ENCODE measurements at regions not wholly inside any gene's neighbourhood (a gene's known extent, or its start where the extent isn't known, plus 50 kb on each side); places are given as distances from the start of the nearest gene placed in this dataset.

GRCh38 chr9:103681435-103681834 is 412.7 kb upstream of the SMC2 start:
- no peak for TF ChIP-seq CTCF (conservative IDR thresholded peaks at IDR 0.05; ENCODE audit: low read depth, low read length)
- no peak for TF ChIP-seq EZH2phosphoT487 (IDR thresholded peaks at IDR 0.05; ENCODE audit: borderline replicate concordance, low read length)
